HG03354 (cell line): ENCODE measurements at regions not wholly inside any gene's neighbourhood (a gene's known extent, or its start where the extent isn't known, plus 50 kb on each side); places are given as distances from the start of the nearest gene placed in this dataset.

ENCODE experiments used
- ATAC-seq: cut with Tn5 transposase; IDR thresholded peaks from one replicate; pipeline ENCODE4 v1.9.1; 2021; ENCODE audit warnings: mild to moderate bottlenecking; ENCODE audit not compliant: unreplicated experiment, poor library complexity, severe bottlenecking

DNA sequence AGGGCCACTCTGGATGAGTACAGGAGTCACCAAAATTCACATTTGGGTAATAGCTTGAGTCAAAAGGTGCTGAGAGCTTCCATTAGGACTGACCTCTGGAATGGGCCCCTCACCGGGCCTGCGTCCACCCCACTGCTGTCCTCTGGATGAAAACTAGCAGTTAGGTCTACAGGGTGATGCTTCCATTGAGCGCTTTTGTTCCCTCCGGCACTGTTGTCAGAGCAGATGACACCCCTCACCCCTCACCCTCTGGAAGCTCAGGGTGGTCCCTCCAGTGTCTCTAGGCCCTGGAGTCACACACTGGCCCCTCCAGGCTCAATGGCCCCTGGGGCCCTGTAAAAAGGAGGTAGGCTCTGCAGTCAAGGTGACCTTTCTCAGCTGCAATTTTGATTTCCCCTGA, 187.8 kb upstream of the GPR12 start:
- no peak for ATAC-seq

DNA sequence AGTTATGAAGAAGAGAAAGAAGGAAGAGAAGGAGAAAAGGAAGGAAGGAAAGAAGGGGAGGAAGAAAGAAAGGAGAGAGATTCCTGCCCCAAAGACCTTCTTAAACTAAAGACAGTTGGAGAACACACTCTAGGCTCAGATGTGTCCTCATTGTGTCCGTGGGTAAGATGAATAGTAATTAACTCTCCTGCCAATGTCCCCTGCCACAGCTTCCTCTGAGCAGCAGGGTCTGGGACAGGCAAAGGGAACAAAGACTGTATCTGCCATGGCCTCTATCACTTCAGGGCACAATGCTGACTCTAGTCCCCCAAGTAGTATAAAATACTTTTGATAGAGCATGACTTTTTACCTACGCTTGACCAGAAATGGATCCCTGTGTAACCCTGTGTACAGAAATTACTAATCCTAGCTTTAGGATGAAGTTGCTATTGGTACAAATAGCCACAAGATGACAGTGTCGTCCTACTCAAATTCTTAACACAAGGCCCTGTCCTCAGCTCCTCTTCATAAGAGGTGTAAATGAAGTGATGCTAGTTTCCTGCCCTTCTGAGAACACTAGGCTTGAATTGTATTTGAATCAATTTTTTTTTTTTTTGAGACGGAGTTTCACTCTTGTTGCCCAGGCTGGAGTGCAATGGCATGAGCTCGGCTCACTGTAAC, 186.2 kb upstream of the GPR12 start:
- ATAC-seq = no peak

DNA sequence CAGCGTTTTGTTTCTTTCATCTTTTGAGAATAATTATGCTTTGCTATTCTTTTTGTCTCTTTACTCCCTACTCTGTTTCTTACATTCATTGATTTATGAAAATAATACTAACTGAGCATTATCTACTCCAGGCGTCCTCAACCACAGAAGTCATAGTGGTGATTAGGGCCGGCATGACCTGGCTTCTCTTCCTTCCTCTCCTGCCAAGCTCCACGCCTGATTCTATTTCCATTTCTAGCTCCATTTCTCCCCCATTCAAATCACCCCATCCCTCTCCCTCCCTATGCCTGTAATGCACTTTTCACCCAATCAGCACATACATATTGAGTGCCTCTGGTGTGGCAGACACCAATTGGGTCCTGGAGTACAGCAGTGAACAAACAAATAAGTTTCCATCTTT, 183.2 kb upstream of the GPR12 start:
- no peak for ATAC-seq

DNA sequence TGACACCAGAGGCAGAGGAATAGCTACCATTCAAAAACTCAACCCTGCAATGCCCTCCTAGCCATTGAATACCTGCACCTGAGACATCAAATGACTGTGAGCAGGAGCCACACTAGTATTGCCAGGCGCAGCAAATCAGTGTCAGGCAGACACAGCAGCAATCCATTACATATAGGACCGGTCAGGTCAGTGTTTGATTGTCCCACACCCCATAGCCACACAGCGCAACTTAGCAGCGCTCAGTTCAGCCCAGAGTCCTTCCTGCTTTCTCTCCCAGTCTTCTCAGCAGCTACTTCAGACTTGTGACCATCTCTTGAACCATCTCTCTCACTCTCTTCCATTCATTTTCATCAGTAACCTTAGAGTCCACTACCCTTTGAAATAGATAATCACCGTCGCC, 181.6 kb upstream of the GPR12 start:
- ATAC-seq = no peak

DNA sequence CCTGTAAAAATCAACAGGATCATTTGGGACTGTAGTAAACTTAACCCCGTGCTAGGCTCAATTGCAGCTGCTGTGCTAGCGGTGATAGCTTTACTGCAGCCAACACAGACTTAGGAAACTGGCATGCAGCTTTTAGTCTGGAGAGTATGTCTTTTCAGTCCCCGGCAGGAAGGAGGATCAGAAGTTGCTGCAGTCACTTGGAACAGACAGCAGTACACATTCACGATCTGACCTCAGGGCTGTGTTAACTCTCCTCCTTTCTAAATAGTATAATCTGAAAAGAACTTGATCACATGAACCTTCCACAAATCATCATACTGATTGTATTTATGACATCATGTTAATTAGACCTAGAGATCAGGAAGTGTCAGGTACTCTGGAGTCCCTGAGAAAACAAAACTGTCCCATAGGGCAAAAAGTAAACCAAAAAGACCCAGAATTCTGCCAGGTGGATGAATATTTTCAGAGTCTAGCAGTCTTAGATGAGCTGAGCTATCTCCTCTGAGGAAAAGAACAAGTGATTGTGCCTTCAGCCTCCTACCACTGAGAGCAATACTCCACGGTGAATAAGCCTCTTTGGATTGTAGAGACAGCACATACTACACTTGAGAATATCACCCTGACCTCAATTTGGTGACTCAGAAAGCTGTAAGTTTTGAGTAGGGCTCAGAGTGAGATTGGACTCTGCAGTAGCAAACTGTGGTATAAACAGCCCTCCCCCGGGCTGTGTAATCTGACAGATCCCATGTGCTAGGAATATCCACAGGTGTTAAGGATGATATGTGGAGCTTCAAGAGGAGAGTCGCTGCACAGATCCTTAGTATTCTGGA, 181.0 kb upstream of the GPR12 start:
- no peak for ATAC-seq

DNA sequence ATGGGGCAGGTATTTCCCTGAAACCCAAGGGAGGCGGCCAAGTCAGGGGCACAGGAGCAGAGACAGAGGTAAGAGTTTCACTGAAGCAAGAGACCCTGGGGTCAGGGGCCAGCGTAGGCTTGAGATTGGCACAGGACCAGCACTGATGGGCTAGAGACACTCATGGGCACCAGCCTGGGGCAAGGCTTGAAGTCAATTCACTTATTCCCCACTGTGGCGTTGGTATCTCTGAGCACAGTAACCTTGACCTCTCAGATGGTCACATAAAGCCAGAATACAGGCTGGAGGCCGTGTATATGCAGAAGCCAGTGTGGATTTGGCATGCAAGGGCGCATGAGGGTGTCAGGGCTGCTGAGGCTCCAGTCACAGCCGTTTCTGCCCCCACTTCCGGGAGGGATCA, 173.5 kb upstream of the GPR12 start:
- no peak for ATAC-seq

DNA sequence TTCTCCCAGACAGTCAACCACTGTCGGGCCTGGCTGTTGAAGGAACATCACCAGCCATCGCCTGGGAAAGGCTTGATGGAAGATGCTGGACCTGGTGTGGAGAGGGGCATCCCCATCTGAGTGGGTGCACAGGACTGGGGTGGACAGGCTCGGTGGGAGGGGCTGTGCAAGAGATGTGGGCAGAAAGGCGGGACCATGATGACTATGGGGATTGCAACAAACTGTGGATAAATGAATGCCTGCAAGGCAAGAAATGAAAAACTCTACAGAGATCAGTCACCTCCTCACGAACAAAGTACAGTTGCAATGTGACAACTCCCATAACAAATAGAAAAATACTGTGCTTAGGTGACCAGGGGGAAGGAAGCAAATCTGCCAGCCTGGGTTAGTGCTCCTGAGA, 171.9 kb upstream of the GPR12 start:
- ATAC-seq = no peak

DNA sequence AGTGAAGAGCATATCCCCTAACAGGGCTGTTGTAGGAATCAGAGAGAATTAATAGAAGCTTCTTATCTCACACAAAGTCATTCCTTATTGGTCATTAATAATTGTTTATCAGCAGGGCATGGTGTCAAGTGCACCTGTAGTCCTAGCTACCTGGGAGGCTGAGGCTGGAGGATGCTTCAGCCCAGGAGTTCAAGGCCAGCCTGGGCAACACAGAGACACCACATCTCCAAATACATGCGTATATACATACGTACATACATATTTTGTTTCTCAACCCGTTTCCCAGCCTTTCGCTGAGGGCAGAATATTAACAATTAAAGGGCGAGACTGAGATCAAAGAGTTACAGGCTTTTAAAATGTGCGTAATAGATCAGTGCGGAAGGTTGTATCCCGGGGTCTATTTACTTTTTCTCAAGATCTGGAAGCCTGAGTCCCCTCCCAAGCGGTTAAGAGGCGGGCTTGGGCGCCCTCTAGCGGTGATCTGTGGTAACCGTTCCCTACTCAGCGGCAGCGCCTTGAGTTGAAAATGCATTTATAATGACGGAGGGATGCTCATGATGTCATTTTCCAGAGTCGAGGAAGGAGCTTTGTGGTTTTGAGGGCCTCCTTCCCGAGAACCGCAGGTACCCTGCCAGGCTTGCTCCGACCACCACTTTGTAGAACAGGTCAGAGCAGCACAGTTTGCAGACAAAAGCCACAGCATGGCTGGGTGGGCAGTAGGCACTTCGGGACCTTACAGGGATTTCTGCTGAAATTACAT, 169.6 kb upstream of the GPR12 start:
- no peak for ATAC-seq

DNA sequence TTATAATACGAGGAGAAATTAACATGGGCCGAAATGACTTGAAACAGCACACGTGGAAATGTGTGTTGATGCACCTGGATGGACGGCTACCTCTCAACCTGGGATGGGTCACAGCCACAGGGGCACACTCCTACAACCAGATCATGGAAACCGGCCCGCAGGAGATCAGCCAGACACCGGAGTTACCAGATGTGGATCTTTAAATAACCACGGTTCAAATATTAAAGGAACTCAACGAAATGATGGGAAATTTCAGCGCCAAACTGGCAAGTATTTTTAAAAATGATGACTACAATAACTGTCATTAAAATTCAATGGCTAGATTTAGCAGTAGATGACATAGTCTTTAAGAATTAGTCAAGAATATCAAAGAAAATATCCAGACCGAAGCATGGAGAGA, 166.9 kb upstream of the GPR12 start:
- no peak for ATAC-seq

DNA sequence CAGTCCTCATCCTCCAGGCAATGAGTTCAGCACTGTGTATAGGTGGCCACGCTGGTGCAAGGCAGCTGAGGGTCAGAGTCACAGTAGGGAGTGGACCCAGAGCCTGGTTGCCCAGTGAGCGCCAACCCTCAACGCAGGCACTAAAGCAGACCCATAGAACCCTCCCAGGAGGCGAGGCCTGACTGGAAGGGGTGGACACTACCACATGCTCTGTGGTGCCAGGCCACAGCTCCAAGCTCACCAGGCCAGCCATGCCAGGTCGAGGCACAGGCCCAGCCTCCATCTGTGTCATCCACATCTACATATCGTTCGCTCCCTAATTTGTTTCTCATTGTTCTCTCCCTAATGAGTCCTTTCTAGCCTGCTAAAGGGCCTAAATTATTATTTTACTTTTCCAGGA, 165.8 kb upstream of the GPR12 start:
- no peak for ATAC-seq

DNA sequence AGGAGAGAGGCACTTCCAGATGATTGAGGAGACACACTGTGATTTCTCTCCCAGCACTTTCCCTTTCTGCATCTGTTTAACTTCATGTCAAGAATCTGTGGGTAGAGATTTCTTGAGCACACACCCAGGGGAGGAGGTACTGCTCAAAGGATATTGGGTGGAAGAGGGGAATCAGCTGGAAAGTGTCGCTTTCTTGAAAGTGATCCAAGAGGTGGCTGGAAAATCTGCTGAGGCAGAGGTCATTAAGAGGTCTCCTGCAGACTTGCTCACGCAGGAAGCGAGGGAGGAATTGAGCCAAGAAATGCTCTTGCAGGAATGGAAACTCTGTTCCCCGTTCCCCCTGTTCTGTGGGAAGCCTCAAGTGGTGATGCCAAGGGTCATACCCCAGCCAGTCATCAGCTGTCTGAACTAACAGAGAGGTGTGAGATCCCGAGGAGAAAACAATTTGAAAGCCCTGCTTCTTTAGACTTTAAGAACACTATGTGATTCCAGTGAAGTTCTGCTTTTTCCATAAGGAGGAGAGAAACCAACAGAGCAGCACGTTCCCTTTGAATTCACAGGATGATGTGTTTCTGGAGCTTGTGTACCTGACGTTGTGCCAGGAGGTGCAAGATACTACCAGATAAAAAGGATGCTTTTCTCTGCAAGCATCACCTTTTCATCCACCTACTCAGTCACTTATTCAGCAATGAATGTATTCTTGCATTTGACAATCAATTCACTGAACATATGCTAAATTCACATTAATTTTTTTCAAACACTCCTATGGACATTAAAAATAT, 163.4 kb upstream of the GPR12 start:
- ATAC-seq = no peak

DNA sequence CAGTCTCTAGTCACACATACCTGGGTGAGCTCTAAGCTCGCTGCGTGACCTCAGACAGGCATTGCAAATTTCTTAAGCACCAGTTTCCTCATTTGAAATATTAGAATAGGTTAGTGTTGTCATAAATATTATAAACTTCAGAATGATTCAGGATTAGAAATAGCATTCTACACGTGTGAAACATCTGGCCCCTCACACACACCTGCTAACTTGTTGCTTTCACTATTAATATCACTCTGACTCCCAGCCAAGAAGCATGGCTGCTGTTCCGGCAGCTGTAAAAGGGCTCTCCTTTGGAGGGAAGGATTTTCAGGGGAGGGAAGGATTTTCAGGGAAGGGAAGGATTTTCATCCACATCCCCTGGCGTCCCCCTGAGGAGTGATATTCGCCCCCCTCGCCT, 161.3 kb upstream of the GPR12 start:
- ATAC-seq = no peak

DNA sequence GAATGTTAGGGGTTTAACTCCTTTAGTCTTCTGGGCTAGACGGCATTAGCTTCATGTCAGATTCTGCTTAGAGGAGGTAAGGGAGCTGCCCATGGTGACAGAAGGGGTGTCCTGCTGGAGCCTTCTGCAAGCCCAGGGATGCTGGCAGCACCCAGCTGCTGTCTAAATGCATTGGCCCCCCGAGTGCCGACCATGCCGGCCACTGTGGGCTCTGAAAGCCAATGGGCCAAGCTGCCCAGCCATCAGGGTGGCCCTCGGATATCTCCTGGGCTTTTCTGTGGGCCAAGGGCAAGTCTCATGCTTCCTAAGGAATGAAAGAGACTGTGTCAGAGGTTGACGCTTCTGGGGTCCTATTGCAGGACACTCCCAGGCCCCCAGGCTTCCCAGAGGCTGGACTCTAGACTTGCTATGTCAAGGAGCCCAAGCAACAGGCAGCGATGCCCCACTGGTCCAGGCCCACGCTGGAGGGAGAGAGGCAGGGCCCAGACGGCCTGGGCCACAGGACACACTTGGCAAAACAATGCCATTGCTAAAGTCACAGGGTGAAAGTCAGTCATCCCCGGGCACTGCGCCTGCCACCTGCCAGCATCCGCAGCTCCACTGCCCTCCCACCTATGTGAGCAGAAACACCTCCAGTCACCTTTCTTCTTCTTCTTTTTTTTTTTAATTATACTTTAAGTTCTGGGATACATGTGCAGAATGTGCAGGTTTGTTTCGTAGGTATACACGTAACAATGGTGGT, 160.2 kb upstream of the GPR12 start:
- no peak for ATAC-seq

DNA sequence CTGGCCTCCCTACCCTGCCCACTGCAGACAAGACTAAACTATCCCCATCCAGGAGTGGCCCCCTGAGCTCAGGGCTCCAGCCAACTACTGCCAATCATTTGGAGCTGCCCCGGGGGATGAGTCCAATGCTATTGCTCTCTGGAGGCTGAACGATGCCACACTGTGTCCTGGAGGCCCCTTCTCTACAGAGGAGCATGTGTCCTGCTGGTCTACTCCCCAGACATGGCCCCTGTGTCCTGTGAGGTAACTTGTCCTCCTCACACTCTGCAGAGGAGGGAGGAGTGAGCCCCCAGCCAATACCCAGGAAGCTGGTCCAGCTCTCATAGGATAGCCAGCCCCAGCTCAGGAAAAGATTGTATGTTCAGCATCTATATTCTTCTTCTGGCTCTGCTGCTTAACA, 159.1 kb upstream of the GPR12 start:
- ATAC-seq = no peak

DNA sequence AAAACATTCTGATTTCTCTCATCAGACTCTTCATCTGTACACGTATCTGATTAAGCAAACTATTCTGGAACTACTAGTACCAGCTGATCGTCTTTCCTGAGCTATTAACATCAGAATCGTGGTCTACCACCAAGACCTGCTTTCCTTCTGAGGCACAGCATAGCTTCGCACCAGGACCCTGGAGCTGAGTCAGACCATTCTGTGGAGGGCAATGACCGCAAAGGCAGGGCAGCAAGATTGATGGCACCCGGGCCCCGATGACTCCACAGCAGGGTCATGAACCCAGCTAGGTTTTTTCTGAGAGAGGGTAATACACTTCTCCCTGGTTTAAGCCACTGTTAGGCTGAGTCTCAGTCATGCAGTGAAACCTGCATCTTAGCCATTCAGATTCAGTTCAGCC, 158.7 kb upstream of the GPR12 start:
- ATAC-seq = no peak

DNA sequence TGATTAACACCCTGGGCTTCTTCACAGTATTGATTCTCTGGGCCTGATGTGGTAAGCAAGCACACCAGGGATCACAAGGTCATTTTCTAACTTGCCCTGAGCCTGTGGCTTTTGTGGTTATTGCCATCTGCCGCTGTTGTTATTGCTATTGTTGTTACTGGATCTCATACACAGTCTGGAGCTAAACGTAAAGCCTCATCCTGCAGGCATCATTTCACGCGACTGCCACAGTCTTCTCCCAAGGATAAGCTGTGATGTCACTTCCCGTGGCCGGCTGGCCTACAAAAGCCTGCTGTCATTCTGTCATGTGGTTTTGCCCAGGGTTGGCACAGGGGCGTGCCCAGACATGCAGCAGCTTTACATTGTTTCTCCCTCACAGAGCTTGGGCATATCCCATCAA, 154.0 kb upstream of the GPR12 start:
- peak; percentile 55 for ATAC-seq

DNA sequence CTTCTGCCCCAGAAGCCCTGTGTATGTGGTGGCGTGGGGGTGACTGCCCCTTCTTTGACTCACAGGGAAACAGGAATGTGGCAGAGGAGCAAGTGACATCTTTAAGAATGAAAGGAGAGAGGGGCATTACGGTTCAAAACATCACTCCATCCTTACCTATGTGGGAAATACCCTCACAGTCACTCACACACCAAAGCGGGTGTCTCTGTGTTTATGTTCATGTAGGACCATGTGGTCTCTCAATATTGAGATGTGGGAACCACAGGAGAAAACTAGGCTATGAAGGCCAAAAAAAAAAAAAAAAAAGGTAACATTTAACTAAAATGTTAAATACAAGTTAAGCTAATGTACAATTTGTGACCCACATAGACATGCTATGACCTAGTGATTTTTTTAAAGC, 153.6 kb upstream of the GPR12 start:
- no peak for ATAC-seq

DNA sequence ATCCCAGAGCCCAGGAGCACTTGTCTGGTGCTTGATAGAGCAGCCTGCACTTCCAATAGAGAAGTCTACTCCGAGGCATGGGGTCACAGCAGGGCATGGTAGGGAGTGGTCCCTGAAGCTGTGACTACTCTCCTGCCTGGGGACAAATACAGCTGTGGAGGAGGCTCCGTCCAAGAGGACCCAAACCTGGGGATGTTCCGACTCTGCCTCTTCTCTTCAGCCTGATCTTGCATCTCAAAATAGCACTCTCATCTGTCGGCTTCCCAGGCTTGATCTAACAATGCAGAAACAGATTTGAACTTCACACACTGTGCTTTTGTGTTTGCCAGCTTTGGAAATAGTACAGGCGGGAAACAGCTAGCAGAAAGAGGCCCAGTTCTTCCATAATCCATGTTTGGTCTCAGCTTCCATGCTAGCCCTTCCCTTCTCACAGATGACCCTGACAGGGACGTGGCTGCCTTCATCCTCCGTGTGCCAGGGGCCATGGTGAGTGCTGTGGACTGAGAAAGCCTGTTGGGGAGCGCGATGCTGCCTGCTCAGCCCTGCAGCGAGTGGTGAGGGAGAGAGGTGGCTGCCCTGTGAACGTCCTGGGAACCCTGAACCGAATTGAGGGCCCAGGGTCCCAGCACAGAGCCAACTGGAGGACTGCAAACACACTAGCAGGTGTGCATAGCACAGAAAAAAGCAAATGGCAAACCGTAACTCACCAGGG, 150.3 kb upstream of the GPR12 start:
- ATAC-seq = no peak

DNA sequence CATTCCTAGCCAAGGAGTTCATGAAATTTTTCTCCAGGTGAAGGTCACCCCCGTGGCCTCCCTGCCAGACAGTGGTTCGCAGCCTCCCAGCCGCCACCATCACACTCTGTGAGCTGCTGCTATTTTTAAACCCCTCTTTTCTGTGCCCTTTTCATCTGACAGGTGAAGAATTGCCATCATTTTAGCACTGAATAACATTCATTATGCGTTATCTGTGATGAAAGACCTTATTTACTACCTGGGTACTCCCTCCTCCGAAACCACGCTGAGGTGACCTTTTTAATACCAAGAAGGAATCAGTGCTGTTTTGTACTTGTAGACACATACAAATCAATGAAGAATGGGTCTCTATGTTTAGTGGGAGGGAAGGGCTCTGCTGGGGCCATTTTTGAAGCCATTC, 148.9 kb upstream of the GPR12 start:
- no peak for ATAC-seq
